Cardiac fibroblast (primary cell): ENCODE measurements at regions not wholly inside any gene's neighbourhood (a gene's known extent, or its start where the extent isn't known, plus 50 kb on each side); places are given as distances from the start of the nearest gene placed in this dataset.

Experiments
- DNase-seq, 2 donors: peaks; one replicate each; pipeline versions ENCODE4 v3.0.0 to v3.0.0-alpha.2; 2010; ENCODE audit warnings: low read depth in 2 of 2
- H3K4me3 ChIP-seq, 2 donors: replicated peaks in 1 of 2; 1 replicate in 1 of 2; 2 replicates in 1 of 2; pipeline ENCODE4 v1.5.1; 2011; ENCODE audit warnings: low read depth in 2 of 2, low read length in 2 of 2, mild to moderate bottlenecking in 2 of 2, moderate library complexity in 1 of 2
- TF ChIP-seq, protein P1 (sequence below): IDR thresholded peaks from one replicate; pipeline ENCODE4 v1.5.1; 2011; ENCODE audit warnings: low read depth, mild to moderate bottlenecking, low read length, inconsistent platforms

DNA sequence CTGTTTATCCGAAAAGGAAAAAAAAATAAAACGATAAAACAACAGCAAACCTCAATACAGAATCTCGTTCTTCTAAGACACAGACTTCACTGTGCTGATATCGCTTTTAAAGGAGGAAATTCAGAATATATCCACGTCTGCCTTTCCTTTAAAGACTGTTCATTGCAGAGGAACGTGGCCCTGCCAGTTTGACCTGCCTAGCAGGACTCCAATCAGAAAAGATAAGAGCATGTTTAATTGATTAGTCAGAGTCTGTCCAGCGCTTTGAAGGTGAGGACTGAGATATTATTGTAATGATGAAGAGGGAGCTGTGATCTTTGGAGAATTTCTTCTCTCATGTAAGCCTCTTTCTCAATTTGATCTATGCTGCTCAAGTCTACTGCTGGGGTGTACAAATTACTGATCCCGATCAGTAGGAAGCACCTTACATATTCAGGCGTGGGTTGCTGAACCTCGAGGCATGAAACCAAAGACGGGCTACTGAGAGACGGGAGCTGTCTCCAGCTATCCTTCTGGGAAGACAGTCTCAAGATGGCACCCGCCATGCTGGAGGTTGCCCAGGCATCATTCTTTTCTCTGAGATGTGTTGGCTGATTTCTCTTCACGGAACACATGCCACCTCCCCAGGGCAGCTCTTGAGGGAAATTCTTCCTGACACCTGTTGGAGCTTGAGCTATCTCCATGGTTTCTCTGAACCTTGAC lies 146.1 kb downstream of the SHOX start:
- DNase-seq: no peak
- TF ChIP-seq, protein P1, sequence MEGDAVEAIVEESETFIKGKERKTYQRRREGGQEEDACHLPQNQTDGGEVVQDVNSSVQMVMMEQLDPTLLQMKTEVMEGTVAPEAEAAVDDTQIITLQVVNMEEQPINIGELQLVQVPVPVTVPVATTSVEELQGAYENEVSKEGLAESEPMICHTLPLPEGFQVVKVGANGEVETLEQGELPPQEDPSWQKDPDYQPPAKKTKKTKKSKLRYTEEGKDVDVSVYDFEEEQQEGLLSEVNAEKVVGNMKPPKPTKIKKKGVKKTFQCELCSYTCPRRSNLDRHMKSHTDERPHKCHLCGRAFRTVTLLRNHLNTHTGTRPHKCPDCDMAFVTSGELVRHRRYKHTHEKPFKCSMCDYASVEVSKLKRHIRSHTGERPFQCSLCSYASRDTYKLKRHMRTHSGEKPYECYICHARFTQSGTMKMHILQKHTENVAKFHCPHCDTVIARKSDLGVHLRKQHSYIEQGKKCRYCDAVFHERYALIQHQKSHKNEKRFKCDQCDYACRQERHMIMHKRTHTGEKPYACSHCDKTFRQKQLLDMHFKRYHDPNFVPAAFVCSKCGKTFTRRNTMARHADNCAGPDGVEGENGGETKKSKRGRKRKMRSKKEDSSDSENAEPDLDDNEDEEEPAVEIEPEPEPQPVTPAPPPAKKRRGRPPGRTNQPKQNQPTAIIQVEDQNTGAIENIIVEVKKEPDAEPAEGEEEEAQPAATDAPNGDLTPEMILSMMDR: no peak
- H3K4me3 ChIP-seq: no peak overlapping the region

DNA sequence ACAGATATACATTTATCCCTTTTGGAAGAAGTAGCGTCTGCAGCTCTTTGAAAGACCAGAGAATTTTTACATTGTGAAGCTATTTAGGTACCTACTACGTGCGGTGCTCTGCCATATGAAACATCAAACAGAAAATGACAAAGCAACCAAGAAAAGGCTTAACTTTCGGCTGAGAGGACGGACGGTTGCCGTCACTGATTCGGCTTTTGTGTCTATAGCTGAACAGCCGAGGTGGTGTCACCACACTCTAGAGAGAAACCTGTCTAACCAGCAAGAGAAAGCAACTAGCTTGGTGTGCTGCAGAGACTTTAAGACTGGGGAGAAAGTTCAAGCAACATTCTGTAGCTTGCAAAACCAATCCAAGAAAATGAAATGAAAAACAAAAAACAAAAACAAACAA lies 145.5 kb downstream of the SHOX start:
- DNase-seq: no peak
- no peak overlapping the region for H3K4me3 ChIP-seq
- TF ChIP-seq, protein P1: no peak

DNA sequence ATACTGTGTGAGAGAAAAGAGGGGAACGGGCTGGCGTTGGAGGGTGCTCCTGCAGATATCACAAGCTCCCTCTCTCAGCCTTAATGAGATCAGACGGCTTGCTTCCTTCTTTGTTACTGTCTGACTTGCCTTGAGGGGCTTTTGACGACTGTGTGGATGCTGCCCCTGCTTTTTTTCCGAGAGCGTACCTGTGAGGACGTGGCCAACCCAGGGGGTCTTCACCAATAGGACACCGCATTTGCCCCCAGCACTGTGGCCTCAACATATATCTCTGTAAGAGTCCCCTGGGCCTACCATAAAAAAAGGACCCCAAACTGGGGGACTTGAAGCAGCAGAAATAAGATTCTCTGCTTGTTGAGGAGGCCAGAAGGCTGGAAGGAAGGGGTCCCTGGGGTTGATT lies 143.9 kb downstream of the SHOX start:
- DNase-seq: no peak
- TF ChIP-seq, protein P1: no peak
- no peak overlapping the region for H3K4me3 ChIP-seq

DNA sequence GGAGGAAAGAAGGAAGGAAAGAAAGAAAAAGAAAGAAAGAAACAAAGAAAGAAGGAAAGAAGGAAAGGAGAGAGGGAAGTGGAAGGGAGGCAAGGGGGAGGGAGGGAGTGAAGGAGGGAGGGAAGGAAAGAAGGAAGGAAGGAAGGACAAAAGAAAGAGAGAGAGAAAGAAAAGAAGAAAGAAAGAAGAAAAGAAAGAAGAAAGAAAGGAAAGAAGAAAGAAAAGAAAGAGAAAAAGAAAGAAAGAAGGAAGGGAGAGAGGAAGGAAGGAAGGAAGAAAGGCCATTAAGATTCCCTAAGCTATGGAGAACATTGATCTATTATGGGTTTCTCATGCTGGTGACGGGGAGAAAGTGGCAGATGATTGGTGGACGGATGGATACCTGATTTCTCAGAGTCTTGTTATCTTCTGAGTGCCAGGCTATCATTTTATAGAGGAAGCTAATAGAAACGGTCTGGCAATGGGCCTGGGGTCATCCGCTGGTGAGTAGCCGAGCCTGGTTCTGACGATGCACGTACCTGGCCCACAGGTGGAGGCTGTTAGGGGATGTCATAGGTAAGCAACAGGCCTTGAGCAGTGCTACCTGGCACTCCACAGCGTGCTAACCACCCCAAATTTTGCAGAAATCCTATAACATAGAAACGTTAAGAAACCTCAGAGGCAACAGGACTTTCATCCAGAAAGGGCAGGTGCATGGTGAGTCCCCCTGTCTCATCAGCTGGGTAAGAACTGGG lies 142.9 kb downstream of the SHOX start:
- no peak overlapping the region for H3K4me3 ChIP-seq
- TF ChIP-seq, protein P1: no peak
- no peak for DNase-seq

DNA sequence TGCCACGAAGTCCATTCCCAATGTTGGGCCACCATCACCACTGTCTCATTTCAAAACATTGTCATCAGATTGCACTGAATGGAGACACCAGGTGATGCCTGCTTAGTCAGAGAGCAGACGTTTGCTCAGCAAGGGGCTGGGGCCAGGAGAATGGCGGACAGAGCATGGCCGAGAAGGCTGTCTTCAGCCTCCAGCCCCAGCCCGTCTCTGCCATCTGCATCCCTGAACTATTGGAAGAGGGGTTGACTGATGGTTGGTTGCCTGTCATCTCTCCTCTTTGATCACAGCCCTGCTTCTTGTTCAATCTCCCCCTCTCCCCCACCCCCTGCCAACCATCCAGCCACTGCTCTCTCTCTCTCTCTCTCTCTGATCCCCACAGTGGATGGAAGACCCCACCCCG lies 140.9 kb downstream of the SHOX start:
- DNase-seq: no peak
- TF ChIP-seq, protein P1: no peak
- no peak overlapping the region for H3K4me3 ChIP-seq

DNA sequence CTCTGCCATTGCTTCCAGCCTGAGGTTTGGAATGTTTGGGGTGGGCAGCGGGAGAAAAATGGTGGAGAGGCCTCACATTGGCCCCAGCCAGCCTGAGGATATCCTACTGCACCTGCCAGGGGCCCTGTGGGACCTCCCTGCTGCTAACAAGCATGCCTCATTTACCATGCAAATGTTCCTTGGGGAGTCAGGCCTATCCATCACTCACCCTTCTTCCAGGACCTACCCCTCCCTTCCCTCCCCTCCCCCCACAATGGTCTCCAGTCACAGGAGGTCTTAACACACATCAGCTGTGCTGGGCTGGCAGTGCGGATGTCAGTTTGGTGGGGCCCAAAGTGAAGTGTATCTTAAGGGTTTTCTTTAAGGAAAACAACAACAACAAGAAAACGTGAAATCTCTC lies 139.2 kb downstream of the SHOX start:
- TF ChIP-seq, protein P1: no peak
- DNase-seq: no peak
- no peak overlapping the region for H3K4me3 ChIP-seq

DNA sequence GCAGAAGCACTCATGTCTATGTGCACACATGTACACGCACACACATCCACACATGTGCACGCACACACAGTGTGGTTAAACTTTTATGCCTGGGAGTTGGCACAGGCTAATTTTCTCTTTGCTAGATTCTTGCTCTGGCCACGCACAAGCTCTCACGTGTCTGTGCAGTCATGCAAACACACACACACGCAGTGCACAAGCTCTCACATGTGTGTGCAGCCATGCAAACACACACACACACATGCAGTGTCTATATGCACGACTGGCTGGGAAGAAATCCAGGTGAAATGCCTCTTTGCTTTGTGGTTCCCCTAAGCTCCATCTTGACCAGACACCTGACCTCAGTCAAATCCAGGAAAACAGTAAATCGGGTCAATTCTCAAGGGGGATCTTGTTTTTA lies 138.0 kb downstream of the SHOX start:
- no peak overlapping the region for H3K4me3 ChIP-seq
- no peak for DNase-seq
- TF ChIP-seq, protein P1: no peak
